NB4 (cell line): ENCODE measurements at regions not wholly inside any gene's neighbourhood (a gene's known extent, or its start where the extent isn't known, plus 50 kb on each side); places are given as distances from the start of the nearest gene placed in this dataset.
A peak's percentile ranks its signal among the peaks of the same experiment; 100 is the strongest.

Experiments
- DNase-seq: peaks from one replicate; pipeline ENCODE4 v3.0.0; 2010; ENCODE audit warnings: low read depth
- H3K4me3 ChIP-seq: one replicate; pipeline ENCODE4 v1.5.1; 2011; ENCODE audit warnings: mild to moderate bottlenecking, low read depth, low read length, moderate library complexity
- MYC ChIP-seq: IDR thresholded peaks from 2 replicates; pipeline ENCODE4 v1.6.1; 2011; ENCODE audit warnings: low read depth, low read length
- POLR2A ChIP-seq: IDR thresholded peaks from 2 replicates; pipeline ENCODE4 v1.6.1; 2011; ENCODE audit warnings: mild to moderate bottlenecking; ENCODE audit not compliant: insufficient read length; ENCODE audit errors: extremely low read depth
- TF ChIP-seq, protein P1 (sequence below): IDR thresholded peaks from 2 replicates; pipeline ENCODE4 v1.6.1; 2011; ENCODE audit warnings: low read depth, low read length
- TF ChIP-seq, protein P2 (sequence below): IDR thresholded peaks from one replicate; pipeline ENCODE4 v1.5.1; 2012; ENCODE audit warnings: low read depth, low read length

DNA sequence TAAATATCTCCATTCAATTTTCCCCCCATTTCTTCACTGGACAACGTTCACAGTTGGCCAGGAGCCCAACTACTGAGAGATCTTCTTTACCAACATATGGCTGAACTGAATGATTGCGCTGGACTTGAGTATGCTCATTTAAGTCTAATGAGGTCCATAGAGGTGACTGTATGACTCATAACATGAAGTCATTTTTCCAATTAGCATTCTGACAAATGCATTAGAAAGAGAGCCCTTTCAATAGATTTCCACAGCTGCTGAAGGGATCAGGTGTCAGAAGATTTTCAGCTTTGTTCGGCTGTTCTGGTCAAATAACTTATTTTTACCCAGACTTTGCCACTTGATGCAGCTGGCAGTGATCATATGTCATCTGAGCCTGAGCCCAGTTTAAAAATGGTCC lies 438.0 kb downstream of the ETV1 start:
- TF ChIP-seq POLR2A (no peak), MYC (no peak)
- TF ChIP-seq, protein P1, sequence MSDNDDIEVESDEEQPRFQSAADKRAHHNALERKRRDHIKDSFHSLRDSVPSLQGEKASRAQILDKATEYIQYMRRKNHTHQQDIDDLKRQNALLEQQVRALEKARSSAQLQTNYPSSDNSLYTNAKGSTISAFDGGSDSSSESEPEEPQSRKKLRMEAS = no peak
- TF ChIP-seq, protein P2, sequence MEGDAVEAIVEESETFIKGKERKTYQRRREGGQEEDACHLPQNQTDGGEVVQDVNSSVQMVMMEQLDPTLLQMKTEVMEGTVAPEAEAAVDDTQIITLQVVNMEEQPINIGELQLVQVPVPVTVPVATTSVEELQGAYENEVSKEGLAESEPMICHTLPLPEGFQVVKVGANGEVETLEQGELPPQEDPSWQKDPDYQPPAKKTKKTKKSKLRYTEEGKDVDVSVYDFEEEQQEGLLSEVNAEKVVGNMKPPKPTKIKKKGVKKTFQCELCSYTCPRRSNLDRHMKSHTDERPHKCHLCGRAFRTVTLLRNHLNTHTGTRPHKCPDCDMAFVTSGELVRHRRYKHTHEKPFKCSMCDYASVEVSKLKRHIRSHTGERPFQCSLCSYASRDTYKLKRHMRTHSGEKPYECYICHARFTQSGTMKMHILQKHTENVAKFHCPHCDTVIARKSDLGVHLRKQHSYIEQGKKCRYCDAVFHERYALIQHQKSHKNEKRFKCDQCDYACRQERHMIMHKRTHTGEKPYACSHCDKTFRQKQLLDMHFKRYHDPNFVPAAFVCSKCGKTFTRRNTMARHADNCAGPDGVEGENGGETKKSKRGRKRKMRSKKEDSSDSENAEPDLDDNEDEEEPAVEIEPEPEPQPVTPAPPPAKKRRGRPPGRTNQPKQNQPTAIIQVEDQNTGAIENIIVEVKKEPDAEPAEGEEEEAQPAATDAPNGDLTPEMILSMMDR = no peak
- no peak overlapping the region for H3K4me3 ChIP-seq
- no peak for DNase-seq

DNA sequence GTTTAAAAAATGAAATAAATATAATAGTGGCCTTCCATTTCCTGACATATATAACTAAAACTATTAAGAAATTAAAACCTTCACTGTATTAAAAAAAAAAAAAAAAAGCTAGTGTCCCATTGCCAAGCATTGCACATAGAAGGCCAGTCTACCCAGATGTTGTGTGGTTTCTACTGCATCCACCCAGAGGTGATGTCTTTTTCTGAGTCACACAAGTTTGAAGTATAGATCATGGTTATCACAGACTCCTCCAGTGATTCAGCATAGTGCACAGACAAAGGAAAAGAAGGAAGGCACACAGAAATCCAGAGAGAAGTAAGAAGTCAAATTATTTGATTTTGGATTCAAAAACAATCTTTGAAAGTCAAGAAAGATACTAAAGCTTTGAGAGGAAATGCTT lies 429.0 kb downstream of the ETV1 start:
- H3K4me3 ChIP-seq = no peak overlapping the region
- TF ChIP-seq, protein P2 = no peak
- TF ChIP-seq MYC (no peak), POLR2A (no peak)
- TF ChIP-seq, protein P1 = no peak
- DNase-seq = no peak

DNA sequence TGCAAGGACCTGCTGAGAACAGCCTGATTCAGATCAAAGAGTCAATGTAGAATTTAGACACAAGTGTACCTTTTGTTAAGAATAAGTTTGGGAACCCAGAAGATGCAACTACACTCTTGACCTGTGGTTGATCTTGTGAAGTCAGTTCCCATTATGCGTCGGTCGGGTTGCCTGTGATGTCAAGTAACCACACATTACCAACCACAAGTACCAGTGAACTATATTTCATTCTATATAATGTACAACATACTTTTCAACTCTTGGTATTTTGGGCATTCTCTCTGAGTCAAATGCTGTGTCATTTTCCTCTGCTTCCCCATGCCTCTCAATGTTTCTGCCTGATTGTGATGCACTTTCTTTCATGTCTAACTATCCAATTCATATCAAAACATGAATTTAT lies 426.2 kb downstream of the ETV1 start:
- TF ChIP-seq, protein P2 = no peak
- TF ChIP-seq POLR2A (no peak), MYC (no peak)
- TF ChIP-seq, protein P1 = no peak
- no peak overlapping the region for H3K4me3 ChIP-seq
- DNase-seq = peak; percentile 4

DNA sequence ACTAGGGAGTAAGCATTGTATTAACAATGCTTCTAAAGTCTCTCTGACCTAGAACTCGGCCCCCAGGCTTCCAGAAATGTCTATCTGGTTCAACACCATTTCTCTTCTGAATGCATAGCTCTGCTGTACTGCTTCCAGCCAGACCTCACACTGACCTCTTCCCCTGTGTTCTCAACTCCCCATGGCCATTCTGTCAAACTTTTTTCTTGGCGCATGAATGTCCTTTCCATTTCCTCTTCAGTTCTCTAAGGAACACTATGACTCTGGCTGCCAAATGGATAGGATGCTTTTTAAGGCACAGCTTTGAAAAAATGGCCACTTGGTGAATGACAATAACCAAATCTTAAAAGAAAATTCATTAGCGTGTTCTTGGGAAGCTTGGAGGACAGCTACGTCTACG lies 425.8 kb downstream of the ETV1 start:
- no peak for TF ChIP-seq POLR2A
- TF ChIP-seq, protein P2 = no peak
- TF ChIP-seq, protein P1 = no peak
- TF ChIP-seq MYC = no peak
- no peak for DNase-seq
- no peak overlapping the region for H3K4me3 ChIP-seq

DNA sequence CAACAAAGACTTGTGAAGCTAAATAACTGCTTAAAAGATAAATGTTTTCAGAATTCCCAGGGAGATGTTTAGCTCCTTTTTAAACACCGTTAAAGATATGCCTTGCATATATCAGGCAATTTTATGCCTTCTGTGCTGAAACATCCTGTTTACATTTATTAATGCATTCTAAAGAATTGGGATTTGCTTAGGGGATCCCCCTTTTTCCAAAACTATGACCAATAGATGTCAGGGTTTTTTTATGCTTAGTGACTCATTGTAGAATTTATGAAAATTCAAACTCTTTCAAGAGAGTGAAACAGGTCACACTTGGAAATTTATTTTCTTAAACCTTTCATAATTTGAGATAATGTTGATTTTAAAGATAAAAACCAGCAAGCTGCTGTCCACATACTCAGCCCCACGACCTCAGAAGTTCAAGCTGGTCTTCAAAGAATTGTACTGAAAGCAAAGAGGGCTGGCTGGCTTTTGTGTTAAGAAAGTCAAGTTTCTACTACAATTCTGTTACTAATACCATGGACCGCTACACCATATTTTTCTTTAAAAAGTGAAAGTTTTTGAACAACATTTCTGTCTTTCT lies 411.8 kb downstream of the ETV1 start:
- no peak for DNase-seq
- TF ChIP-seq POLR2A (no peak), MYC (no peak)
- TF ChIP-seq, protein P1 = no peak
- TF ChIP-seq, protein P2 = no peak
- no peak overlapping the region for H3K4me3 ChIP-seq

DNA sequence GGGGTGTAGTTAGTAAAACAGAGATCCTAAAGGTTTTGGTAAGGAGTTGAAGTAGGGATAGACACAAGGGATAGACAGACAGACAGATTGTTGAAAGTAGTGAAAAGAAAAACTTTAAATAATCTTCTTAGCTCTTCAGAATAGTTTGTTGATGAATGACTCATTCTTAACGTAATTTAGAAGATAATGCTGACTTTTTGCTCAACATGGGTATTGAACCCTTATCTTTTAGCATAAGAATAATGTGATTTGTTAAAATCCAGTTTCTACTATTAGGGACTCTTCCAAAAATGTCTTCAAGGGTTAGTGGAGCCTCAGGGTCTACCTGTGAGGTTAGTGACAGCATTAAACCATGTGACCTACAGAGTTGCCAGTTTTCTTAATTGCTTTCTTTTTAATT lies 411.2 kb downstream of the ETV1 start:
- no peak for DNase-seq
- H3K4me3 ChIP-seq = no peak overlapping the region
- TF ChIP-seq POLR2A (no peak), MYC (no peak)
- TF ChIP-seq, protein P2 = no peak
- TF ChIP-seq, protein P1 = no peak
